Mesenchymal stem cell (in vitro differentiated cells and primary cell): ENCODE measurements at regions not wholly inside any gene's neighbourhood (a gene's known extent, or its start where the extent isn't known, plus 50 kb on each side); places are given as distances from the start of the nearest gene placed in this dataset.

Source experiments
- DNase-seq: peaks from one replicate; pipeline ENCODE4 v3.0.0-alpha.2; 2013
- H2AFZ ChIP-seq: one replicate; pipeline ENCODE4 v1.6.1; 2013; ENCODE audit warnings: low read depth, mild to moderate bottlenecking, control low read depth, inconsistent platforms, low read length, moderate library complexity
- H2AK5ac ChIP-seq: 2 replicates; pipeline ENCODE4 v1.6.1; 2013; ENCODE audit warnings: low read length, moderate library complexity, mild to moderate bottlenecking, inconsistent platforms; ENCODE audit not compliant: severe bottlenecking
- H2BK120ac ChIP-seq: one replicate; pipeline ENCODE4 v1.6.1; 2013; ENCODE audit warnings: low read depth, mild to moderate bottlenecking, inconsistent platforms, low read length, moderate library complexity
- H2BK12ac ChIP-seq, 2 experiments: one replicate each; pipeline ENCODE4 v1.6.1; 2013; ENCODE audit warnings: inconsistent platforms in 2 of 2, low read length in 2 of 2, mild to moderate bottlenecking in 2 of 2, moderate library complexity in 2 of 2, control low read depth in 1 of 2
- H2BK15ac ChIP-seq: one replicate; pipeline ENCODE4 v1.6.1; 2013; ENCODE audit warnings: mild to moderate bottlenecking, low read depth, inconsistent platforms; ENCODE audit not compliant: poor library complexity, severe bottlenecking
- H2BK5ac ChIP-seq: 2 replicates; pipeline ENCODE4 v1.6.1; 2013; ENCODE audit warnings: low read depth, mild to moderate bottlenecking, low read length, control low read depth, inconsistent platforms; ENCODE audit not compliant: poor library complexity, severe bottlenecking
- H3K14ac ChIP-seq, 2 experiments: one replicate each; pipeline ENCODE4 v1.6.1; 2013; ENCODE audit warnings: inconsistent platforms in 2 of 2, low read length in 2 of 2, control low read depth in 1 of 2, mild to moderate bottlenecking in 1 of 2, moderate library complexity in 1 of 2
- H3K18ac ChIP-seq, 2 experiments: one replicate each; pipeline ENCODE4 v1.6.1; 2013; ENCODE audit warnings: inconsistent platforms in 2 of 2, low read length in 2 of 2, control low read depth in 1 of 2, low read depth in 1 of 2, mild to moderate bottlenecking in 1 of 2
- H3K23ac ChIP-seq, 2 experiments: one replicate each; pipeline ENCODE4 v1.6.1; 2013; ENCODE audit warnings: inconsistent platforms in 2 of 2, low read length in 2 of 2, mild to moderate bottlenecking in 2 of 2, moderate library complexity in 2 of 2, control low read depth in 1 of 2
- H3K27ac ChIP-seq: 2 replicates; pipeline ENCODE4 v1.5.1; 2013; ENCODE audit warnings: mild to moderate bottlenecking, moderate library complexity, low read length, control low read depth, inconsistent platforms; ENCODE audit not compliant: poor library complexity, severe bottlenecking
- H3K27me3 ChIP-seq, 2 experiments: 2 replicates each; pipeline versions ENCODE4 v1.6.1 to v1.7.0; 2013; ENCODE audit warnings: low read length in 2 of 2, mild to moderate bottlenecking in 2 of 2, moderate library complexity in 2 of 2, control low read depth in 1 of 2, inconsistent platforms in 1 of 2; ENCODE audit not compliant: control insufficient read depth in 1 of 2, insufficient read depth in 1 of 2
- H3K36me3 ChIP-seq, 2 experiments: 2 replicates each; pipeline versions ENCODE4 v1.6.1 to v1.7.0; 2013; ENCODE audit warnings: low read length in 2 of 2, control low read depth in 1 of 2, inconsistent platforms in 1 of 2, low read depth in 1 of 2, mild to moderate bottlenecking in 1 of 2; ENCODE audit not compliant: insufficient read depth in 2 of 2, control insufficient read depth in 1 of 2
- H3K4ac ChIP-seq, 2 experiments: one replicate each; pipeline ENCODE4 v1.6.1; 2013; ENCODE audit warnings: inconsistent platforms in 2 of 2, low read length in 2 of 2, mild to moderate bottlenecking in 2 of 2, moderate library complexity in 2 of 2, control low read depth in 1 of 2, low read depth in 1 of 2
- H3K4me1 ChIP-seq: 2 replicates; pipeline ENCODE4 v1.6.1; 2013; ENCODE audit warnings: low read depth, low read length, control low read depth; ENCODE audit not compliant: control insufficient read depth, insufficient read depth
- H3K4me2 ChIP-seq: 2 replicates; pipeline ENCODE4 v1.6.1; 2013; ENCODE audit warnings: low read length, mild to moderate bottlenecking, inconsistent platforms; ENCODE audit not compliant: poor library complexity, severe bottlenecking
- H3K4me3 ChIP-seq, 2 experiments: 2 replicates each; pipeline versions ENCODE4 v1.5.1 to v1.7.0; 2013; ENCODE audit warnings: low read length in 2 of 2, mild to moderate bottlenecking in 2 of 2, control low read depth in 1 of 2, low read depth in 1 of 2; ENCODE audit not compliant: insufficient read depth in 1 of 2
- H3K79me1 ChIP-seq: replicated peaks from 2 replicates; pipeline ENCODE4 v1.6.1; 2013; ENCODE audit warnings: mild to moderate bottlenecking, control low read depth, low read length, inconsistent platforms; ENCODE audit not compliant: poor library complexity, severe bottlenecking
- H3K9ac ChIP-seq: 2 replicates; pipeline ENCODE4 v1.7.0; 2013; ENCODE audit warnings: mild to moderate bottlenecking, low read length, moderate library complexity
- H3K9me3 ChIP-seq: 2 replicates; pipeline ENCODE4 v1.7.0; 2013; ENCODE audit warnings: mild to moderate bottlenecking, low read length; ENCODE audit not compliant: control insufficient read depth
- H4K8ac ChIP-seq: one replicate; pipeline ENCODE4 v1.6.1; 2013; ENCODE audit warnings: inconsistent platforms, mild to moderate bottlenecking, low read length, moderate library complexity
- H4K91ac ChIP-seq: one replicate; pipeline ENCODE4 v1.6.1; 2013; ENCODE audit warnings: mild to moderate bottlenecking, low read length, inconsistent platforms
- WGBS: methylation state at CpG from one replicate; pipeline ENCODE4 v1.1.7; 2013; ENCODE audit warnings: mixed read lengths; 5-methylcytosine and 5-hydroxymethylcytosine counted together

DNA sequence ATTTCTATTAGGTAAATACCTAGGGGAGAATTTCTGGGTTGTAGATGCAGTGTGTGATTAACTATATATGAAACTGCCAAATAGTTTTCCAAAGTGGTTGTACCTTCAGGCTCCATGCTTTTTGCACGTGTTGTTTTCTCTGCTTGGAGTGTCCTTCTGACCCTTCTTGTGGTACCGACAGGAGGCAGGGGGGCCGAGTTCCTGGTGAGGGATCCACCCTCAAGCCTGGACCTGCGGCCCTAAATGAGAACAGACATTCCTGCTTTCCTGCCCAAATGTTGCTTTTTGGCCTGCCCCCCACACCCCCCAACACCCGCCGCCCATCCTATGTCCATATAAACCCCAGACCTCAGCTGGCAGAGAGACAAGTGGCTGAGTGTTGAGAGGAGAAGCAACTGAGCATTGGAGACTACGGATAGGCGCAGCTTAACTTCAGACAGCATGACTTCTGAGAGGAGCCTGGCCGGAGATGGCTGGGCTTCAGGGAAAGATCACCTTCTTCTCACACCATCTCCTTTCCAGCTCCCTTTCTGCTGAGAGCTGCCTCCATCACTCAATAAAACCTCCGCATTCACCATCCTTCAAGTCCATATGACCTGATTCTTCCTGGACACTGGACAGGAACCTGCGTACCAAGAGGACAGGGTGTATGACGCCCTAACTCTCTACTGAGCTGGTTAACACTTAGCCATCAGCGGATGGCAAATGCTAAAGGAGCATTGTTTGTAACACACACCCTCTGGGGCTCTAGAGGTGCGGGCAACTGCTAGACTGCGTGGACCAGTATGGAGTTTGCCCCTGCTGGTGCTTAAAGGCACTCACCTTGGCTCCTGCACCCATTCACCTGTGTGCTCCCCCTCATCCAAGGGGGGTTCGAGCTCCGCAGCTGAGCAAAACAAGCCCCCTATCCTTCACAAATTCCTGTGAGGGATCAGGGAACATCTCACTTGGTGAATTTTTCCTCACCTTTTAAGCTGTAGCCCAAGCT lies 194.7 kb upstream of the FBXO33 start:
- Histone ChIP-seq H2BK15ac (no peak overlapping the region), H2AK5ac (no peak overlapping the region), H3K79me1 (no peaks in the 10 kb centered on the region), H3K4me2 (no peak overlapping the region), H2BK5ac (no peak overlapping the region), H3K23ac (no peak overlapping the region), H3K14ac (peak overlapping the region in 1 of 2 experiments; percentile 22), H3K27ac (no peak overlapping the region), H3K27me3 (no peaks in the 10 kb centered on the region), H3K4ac (no peak overlapping the region), H3K36me3 (no peaks in the 10 kb centered on the region), H4K8ac (no peak overlapping the region), H3K4me1 (no peaks in the 10 kb centered on the region), H3K18ac (no peak overlapping the region), H2BK12ac (no peak overlapping the region), H3K9ac (no peak overlapping the region), H3K9me3 (peaks cover 6% of the 10 kb centered on the region), H2BK120ac (no peak overlapping the region), H2AFZ (no peak overlapping the region), H3K4me3 (no peak overlapping the region), H4K91ac (no peak overlapping the region)
- WGBS: 88% methylated on average over 17 of the region's 17 CpGs
- no peak for DNase-seq

DNA sequence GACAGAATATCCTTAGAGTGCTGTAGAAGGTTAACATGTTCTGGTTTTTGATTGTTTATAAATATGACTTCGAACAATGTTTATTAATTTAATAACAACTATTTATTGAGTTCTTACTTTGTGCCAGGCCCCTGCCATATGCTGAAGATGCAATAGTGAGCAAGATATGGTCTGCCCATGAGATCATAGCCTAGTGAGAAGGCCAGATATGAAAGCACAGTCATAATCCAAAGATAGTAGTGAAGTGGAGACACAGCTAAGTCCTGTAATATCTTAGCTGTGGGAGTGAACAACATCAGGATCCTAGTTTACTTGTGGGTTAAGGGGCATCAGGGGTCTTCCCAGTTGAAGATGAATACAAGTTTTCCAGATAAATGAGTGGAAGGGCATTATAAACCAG lies 189.4 kb upstream of the FBXO33 start:
- Histone ChIP-seq H2BK15ac (no peak overlapping the region), H2AFZ (no peak overlapping the region), H3K27ac (no peak overlapping the region), H2BK12ac (no peak overlapping the region), H3K4me1 (no peaks in the 10 kb centered on the region), H3K9me3 (peaks cover 9% of the 10 kb centered on the region), H3K9ac (no peak overlapping the region), H2AK5ac (no peak overlapping the region), H3K79me1 (no peaks in the 10 kb centered on the region), H4K91ac (no peak overlapping the region), H3K27me3 (no peaks in the 10 kb centered on the region), H3K14ac (no peak overlapping the region), H3K4me2 (no peak overlapping the region), H2BK5ac (no peak overlapping the region), H3K18ac (no peak overlapping the region), H3K23ac (no peak overlapping the region), H3K4ac (no peak overlapping the region), H2BK120ac (no peak overlapping the region), H3K36me3 (no peaks in the 10 kb centered on the region), H3K4me3 (no peak overlapping the region), H4K8ac (no peak overlapping the region)
- DNase-seq: no peak
- no CpG with 5 or more reads among the region's 1 CpG for WGBS

DNA sequence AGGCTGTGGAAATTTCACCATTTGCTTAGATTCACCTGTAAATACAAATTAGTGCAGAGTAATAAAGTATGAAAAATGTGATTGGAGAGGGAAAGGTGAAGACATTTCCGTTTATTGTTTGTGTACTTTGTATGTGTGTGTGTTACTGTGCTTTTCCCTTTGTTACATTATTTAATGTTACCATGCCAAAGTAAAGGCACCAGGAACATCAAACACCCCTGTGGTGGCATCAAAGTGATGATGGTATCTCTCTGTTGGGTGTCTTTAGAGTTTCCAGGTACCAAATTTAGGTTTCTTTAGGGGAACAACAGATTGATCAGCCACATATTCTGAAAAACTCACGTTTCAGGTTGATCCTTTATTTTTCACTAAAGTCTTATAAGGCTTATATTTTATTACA lies 189.0 kb upstream of the FBXO33 start:
- no peak overlapping the region for H2BK5ac ChIP-seq
- WGBS: no CpG with 5 or more reads among the region's 2 CpGs

DNA sequence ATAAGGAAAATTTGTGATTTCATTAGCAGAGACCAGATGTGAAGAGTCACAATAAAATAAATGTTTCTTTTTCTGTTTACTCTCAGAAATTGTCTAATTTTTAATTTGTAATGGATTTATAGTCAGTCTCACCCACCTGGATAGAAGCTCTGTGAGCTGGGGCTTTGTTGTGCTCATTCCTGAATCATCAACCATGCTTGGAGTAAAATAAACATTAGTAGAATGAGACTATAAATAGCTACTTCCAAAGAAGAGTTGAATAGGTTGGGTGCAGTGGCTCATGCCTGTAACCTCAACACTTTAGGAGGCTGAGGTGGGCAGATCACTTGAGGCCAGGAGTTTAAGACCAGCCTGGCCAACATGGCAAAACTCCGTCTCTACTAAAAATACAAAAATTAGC lies 185.3 kb upstream of the FBXO33 start:
- no peak overlapping the region for H3K27ac ChIP-seq
- DNase-seq: no peak
- H3K9me3 ChIP-seq: peaks cover 11% of the 10 kb centered on the region
- H3K4me1 ChIP-seq: no peaks in the 10 kb centered on the region
- no peak overlapping the region for H4K8ac ChIP-seq
- no peak overlapping the region for H3K23ac ChIP-seq
- H2BK15ac ChIP-seq: no peak overlapping the region
- no peaks in the 10 kb centered on the region for H3K27me3 ChIP-seq
- no peak overlapping the region for H2AK5ac ChIP-seq
- no peak overlapping the region for H2AFZ ChIP-seq
- H3K4me3 ChIP-seq: no peak overlapping the region
- no peak overlapping the region for H3K4me2 ChIP-seq
- H3K4ac ChIP-seq: no peak overlapping the region
- H2BK120ac ChIP-seq: no peak overlapping the region
- H3K36me3 ChIP-seq: no peaks in the 10 kb centered on the region
- H2BK12ac ChIP-seq: no peak overlapping the region
- no peak overlapping the region for H3K18ac ChIP-seq
- no peak overlapping the region for H3K14ac ChIP-seq
- H3K79me1 ChIP-seq: no peaks in the 10 kb centered on the region
- H2BK5ac ChIP-seq: no peak overlapping the region
- no peak overlapping the region for H4K91ac ChIP-seq
- 75% methylated on average over 1 of the region's 1 CpG for WGBS
- no peak overlapping the region for H3K9ac ChIP-seq

More for the DNA sequence above, 189.0 kb upstream of the FBXO33 start:
- no peak overlapping the region for H3K23ac ChIP-seq
- no peak overlapping the region for H2AK5ac ChIP-seq
- no peak overlapping the region for H3K9ac ChIP-seq
- no peak overlapping the region for H2AFZ ChIP-seq
- H3K18ac ChIP-seq: no peak overlapping the region
- DNase-seq: no peak
- H4K8ac ChIP-seq: no peak overlapping the region
- H4K91ac ChIP-seq: no peak overlapping the region
- no peak overlapping the region for H2BK15ac ChIP-seq
- H3K14ac ChIP-seq: no peak overlapping the region
- H3K4ac ChIP-seq: no peak overlapping the region
- no peak overlapping the region for H3K4me3 ChIP-seq
- no peaks in the 10 kb centered on the region for H3K79me1 ChIP-seq
- no peak overlapping the region for H3K27ac ChIP-seq
- H3K9me3 ChIP-seq: peaks cover 11% of the 10 kb centered on the region
- H3K4me1 ChIP-seq: no peaks in the 10 kb centered on the region
- H2BK12ac ChIP-seq: no peak overlapping the region
- no peak overlapping the region for H3K4me2 ChIP-seq
- H3K36me3 ChIP-seq: no peaks in the 10 kb centered on the region
- no peak overlapping the region for H2BK120ac ChIP-seq
- no peaks in the 10 kb centered on the region for H3K27me3 ChIP-seq
